Activated CD4-positive, alpha-beta T cell treated with anti-CD3 and anti-CD28 coated beads, Interleukin-2, amount 50 U/mL, for 4 hours (primary cell): ENCODE measurements at regions not wholly inside any gene's neighbourhood (a gene's known extent, or its start where the extent isn't known, plus 50 kb on each side); places are given as distances from the start of the nearest gene placed in this dataset.
A peak's percentile ranks its signal among the peaks of the same experiment; 100 is the strongest.
"Not testable (repeated sequence)": the region's sequence is repeated elsewhere in the genome, so short reads cannot be mapped to it uniquely, and the experiment has no call there.

ENCODE experiments used
- DNase-seq, 2 experiments: peaks; one replicate each; pipeline ENCODE4 v3.0.0-alpha.2; 2020

DNA sequence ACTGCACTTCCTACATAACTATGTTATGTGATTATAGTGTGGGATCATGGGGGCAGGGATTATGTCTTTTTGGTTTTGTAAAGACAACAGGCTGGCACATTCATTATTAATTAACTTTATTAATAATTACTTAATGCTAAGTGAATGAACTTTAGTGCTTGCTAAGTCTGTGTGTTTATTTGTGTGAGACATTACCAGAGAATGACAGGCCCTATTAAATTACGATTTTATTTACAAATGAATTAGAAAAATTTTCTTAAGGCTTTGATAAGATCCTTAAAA lies 100.9 kb downstream of the CD83 start:
- no peak for DNase-seq

DNA sequence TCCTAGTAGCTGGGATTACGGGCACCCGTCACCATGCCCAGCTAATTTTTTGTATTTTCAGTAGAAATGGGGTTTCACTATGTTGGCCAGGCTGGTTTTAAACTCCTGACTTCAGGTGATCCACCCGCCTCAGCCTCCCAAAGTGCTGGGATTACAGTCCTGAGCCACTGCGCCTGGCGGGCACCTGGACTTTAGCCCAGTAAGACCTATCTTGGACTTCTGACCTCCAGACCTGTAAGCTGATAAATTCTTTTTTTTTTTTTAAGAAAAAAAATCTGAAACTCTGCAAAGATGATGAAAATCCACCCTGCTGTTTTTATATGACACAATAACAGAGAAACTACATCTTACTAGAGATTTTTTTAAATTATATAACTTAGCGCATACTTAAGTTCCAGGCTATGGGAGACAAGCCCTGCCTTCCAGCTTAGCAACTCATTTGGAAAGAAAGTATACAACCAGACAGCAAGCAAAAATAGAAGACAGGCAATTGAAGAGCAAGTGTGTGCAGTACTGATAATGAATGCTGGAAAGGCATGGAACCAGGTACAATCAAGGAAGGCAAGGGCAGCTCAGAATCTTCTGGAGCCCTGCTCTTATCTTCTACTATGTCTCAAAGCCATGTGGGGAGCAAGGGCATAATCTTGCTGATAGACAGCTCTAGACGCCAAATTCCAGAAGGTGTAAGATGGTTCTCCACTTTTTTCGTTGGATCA lies 104.2 kb downstream of the CD83 start:
- no peak for DNase-seq

DNA sequence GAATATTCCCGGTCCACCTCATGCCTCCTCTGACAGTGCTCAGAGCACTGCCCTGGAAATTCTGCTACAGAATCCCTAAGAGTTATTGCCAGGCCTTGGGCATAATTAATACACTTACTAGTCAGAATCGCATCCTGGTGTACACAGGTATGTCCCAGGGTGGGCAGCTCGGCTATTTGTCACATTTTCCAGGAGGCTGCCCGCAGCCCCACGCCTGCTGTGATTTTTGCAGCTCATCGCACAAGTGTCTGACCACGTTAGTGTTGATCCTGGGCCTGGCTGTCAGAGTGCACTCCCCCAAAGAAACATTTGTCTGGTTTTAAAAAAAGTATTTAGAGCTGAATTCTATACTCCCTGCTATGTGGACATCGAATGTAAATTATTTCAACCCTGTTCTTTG lies 105.4 kb downstream of the CD83 start:
- no peak for DNase-seq

- no peak for DNase-seq
These were observed 107.0 kb downstream of the CD83 start for GRCh38 chr6:14224359-14225103.

DNA sequence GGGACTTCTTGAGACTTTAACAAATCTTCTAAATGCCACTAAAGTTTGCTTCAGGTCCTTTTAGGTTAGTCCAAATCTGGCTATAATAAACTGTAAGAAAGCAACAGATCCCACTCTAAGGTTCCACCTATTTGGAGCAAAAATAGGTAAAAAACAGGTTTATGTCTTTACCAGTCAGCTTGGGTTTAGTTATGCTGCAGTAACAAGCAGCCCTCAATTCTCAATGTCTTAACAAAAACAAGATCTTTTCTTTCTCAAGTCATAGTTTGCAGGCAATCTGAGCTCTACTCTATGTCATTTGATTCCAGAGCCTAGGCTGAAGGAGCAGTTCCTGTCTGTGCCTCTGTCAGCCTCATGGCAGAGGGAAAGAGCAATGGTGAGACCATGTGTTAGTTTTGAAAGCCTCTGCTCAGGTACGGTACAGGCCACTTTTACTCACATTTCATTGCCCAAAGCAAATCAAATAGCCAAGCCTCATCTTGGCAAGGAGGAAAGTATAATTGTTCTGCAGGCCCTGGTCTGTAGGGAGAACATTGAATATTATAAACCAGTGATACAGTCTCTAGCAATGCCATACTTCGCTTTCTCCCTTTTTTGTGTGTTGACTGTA lies 108.6 kb downstream of the CD83 start:
- no peak for DNase-seq

GRCh38 chr6:14228571-14228970 lies 111.0 kb downstream of the CD83 start:
- DNase-seq = peak; percentile 17 to 31

GRCh38 chr6:14231071-14231483 lies 113.5 kb downstream of the CD83 start:
- no peak for DNase-seq

DNA sequence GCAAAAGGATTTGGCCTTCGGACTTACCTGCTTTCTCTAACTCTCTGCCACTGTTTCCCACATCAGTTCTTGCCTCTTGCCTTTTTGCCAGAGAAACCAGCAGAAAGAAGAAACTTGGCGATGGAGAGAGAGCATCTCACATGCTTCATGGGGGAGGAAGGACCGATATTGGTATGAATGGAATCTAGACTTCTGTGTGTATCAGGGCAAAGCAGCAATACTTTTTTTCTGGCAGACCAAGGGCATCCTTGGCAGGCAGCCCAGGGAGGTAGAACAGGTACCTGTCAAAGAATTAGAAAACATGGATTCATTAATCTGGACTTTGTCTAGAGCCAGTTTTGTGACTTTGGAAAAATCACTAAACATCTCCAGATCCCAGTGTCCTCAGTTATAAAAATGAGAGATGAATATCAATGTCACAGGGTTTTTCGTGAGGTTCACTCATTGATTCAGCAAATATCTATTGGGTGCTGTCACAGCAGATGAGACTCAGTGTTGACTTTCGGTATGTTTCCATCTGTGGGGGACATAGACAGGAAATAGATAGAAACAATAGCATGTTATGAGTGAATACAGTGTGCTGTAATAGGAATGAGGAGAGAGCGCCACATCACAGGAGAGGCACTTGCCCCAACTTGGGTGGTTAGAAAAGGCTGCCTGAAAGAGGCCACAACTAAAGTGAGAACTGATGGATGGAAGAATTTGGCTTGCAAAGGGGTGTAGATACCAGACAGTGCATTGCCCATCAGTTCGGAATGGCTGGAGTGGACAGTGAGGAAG lies 114.1 kb downstream of the CD83 start:
- DNase-seq = no peak

GRCh38 chr6:14232889-14233288 lies 115.3 kb downstream of the CD83 start:
- no peak for DNase-seq

GRCh38 chr6:14235653-14236356 lies 118.2 kb downstream of the CD83 start:
- no peak for DNase-seq

GRCh38 chr6:14239097-14239496 lies 121.5 kb downstream of the CD83 start:
- DNase-seq = no peak

DNA sequence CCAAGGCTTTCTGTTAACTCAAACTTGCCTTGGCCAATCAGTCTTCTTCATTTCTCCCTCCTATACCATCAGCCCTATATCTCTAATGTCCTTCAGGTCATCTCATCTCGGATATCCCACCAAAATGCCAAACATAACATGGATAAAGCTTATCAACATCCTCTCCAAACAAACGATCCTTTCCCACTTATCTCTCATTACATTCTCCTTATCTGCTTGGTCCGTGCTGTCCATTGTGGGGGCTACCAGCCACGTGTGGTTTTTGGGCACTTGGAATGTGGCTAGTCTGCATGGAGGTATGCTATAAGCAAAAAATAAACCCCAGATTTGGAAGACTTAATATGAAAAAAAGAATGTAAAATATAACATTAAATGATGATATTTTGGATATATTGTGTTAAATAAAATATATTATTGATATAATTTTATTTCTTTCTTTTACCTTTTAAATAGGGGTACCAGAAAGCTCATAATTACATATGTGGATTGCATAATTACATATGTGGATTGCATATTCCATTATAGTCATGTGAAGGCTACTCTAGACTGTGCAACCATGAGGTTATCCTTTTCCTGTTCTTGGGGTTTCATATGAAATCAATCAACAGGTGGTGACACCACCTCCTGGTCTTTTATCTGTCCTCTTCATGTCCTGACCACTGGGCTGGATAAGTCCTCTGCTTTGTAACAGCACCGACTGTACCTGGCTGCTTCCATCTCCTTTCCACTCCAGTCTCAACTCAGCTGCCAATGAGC lies 123.0 kb downstream of the CD83 start:
- no peak for DNase-seq

DNA sequence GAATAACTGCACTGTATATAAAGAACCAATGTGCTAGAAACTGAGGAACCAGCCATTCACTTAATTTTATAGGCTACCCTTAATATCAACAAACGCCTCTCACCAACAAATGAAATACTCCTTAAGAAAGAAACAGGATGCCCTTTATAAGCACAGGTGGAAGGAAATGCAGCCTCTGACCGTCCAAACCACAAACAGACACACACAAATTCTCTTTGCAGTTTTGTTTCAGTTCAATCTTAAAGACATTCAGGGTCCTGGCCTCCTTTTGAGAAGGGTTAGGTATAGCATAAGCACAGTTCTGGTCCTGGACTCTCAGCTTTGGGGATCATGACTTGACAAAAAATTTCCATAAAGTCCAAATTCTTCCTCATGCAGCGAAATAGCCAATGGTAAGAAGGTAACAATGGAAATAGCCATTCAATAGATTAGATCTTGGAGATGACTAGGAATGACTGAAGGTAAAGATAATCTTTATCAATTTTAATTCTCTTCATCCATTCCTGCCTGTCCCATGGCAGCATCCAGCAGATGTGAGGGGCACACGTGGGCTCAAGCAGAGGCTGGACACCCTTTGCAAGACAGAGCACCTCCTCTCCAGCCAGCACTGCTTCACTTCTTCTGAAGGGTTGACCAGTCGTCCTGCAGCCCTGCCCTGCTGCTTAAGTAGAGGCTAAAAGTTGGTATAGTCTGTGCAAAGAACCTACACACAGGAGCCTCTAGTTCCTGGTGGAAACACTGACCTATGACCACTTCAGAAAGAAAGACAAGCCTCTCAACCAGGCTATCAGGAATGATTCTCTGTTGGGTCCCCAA lies 123.9 kb downstream of the CD83 start:
- DNase-seq = no peak

DNA sequence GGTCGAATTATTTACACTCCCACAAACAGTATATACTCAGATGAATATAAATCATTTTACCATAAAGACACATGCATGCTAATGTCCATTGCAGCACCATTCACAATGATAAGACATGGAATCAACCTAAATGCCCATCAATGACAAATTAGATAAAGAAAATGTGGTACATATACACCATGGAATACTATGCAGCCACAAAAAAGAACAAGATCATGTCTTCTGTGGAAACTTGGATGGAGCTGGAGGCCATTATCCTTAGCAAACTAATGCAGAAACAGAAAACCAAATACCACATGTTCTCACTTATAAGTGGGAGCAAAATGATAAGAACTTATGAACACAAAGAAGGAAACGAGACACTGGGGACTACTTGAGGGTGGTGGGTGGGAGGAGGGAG lies 125.3 kb downstream of the CD83 start:
- not testable (repeated sequence) for DNase-seq

DNA sequence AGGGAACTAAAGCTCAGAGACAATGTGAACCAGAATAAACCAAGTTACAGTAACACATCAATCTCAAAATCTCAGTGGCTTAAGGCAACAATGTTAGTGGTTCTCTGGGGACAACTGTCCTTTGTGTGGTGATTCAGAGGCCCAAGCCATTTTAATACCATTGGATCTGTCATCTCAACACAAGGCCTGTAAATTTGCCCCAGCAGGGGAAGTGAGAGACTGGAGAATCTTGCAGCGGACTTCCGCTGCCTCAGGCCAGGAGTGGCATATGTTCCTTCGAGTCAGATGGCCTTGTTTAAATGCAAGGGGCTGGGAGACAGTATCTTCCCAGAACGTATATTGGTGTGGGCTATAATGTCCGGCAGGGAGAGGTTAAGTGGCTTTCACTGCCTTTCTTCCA lies 126.0 kb downstream of the CD83 start:
- DNase-seq = no peak

DNA sequence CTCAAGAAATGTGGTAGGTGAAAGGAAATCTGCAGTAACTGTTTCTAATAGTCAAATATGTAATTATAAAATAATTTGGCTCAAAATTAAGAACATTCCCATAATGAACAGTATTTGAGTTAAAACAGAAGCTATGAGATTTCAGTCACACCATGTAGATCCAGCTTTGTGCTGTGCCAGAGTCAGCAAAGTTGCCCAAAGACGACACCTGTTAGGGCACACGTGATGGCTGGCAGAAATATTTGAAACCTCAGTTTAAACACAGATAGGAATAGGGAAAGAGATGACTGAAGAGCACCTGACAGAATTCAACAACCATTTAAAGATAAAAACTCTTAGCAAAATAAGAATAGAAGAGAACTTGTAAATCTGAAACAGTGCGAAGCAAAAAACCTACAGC lies 129.3 kb downstream of the CD83 start:
- no peak for DNase-seq

GRCh38 chr6:14250573-14250972 lies 133.0 kb downstream of the CD83 start:
- no peak for DNase-seq

GRCh38 chr6:14252271-14252850 lies 134.8 kb downstream of the CD83 start:
- no peak for DNase-seq

DNA sequence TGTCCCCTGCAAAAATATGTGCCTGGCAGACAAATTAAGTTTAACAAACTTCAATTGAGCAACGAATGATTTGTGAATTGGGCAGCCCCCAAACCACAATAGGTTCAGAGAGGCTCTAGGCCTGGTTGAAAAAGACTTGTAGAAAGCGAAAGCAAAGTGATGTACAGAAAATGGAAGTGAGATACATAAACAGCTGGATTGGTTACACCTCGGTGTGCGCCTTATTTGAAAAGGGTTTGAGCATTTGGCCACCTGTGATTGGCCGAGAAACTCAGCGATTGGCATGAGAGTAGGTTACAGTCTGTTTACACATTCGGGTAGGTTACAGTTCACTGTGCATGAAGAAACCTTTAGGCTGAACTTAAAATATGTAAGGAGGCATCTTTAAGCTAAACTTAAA lies 136.9 kb downstream of the CD83 start:
- DNase-seq = no peak

- DNase-seq = no peak
These were observed 138.3 kb downstream of the CD83 start for GRCh38 chr6:14255916-14256315.

DNA sequence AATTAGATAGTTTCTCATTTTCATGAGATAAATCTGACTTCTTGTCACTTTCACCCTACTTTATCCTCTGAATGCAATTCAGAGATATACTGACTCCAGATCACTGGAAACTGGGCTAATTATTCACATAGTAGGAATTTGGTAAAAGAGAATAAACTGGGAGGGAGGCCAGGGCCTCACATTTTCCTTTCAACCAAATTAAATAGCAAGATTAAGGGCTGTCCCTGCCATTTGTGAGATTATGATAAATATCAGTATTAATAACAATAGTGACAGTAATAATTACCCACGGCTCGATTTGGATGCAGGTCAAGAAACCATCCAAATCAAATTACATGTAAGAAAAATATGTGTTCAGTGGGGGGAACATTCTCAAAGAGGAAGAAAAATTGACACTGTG lies 140.5 kb downstream of the CD83 start:
- DNase-seq = no peak
